Neuronal stem cell (in vitro differentiated cells): ENCODE measurements at regions not wholly inside any gene's neighbourhood (a gene's known extent, or its start where the extent isn't known, plus 50 kb on each side); places are given as distances from the start of the nearest gene placed in this dataset.
"Not testable (repeated sequence)": the region's sequence is repeated elsewhere in the genome, so short reads cannot be mapped to it uniquely, and the experiment has no call there.

ENCODE experiments used
- DNase-seq: peaks from one replicate; pipeline ENCODE4 v3.0.0-alpha.2; 2013; ENCODE audit warnings: low spot score
- H2AFZ ChIP-seq: one replicate; pipeline ENCODE4 v1.6.1; 2013; ENCODE audit warnings: mild to moderate bottlenecking, low read length, inconsistent platforms
- H2AK5ac ChIP-seq: 2 replicates; pipeline ENCODE4 v1.6.1; 2013; ENCODE audit warnings: low read depth, mild to moderate bottlenecking, inconsistent platforms, low read length, moderate library complexity, mixed read lengths
- H2BK120ac ChIP-seq: 2 replicates; pipeline ENCODE4 v1.6.1; 2013; ENCODE audit warnings: low read depth, mild to moderate bottlenecking, inconsistent platforms, low read length, moderate library complexity, mixed read lengths
- H2BK12ac ChIP-seq: one replicate; pipeline ENCODE4 v1.6.1; 2013; ENCODE audit warnings: low read length, inconsistent platforms
- H2BK15ac ChIP-seq: 2 replicates; pipeline ENCODE4 v1.6.1; 2013; ENCODE audit warnings: mild to moderate bottlenecking, low read length, inconsistent platforms, mixed read lengths
- H2BK5ac ChIP-seq: one replicate; pipeline ENCODE4 v1.6.1; 2013; ENCODE audit warnings: inconsistent platforms, mild to moderate bottlenecking, low read length, moderate library complexity
- H3K14ac ChIP-seq: one replicate; pipeline ENCODE4 v1.6.1; 2013; ENCODE audit warnings: low read length, inconsistent platforms
- H3K18ac ChIP-seq: 2 replicates; pipeline ENCODE4 v1.6.1; 2013; ENCODE audit warnings: low read length, inconsistent platforms
- H3K23ac ChIP-seq: 2 replicates; pipeline ENCODE4 v1.6.1; 2013; ENCODE audit warnings: low read depth, mild to moderate bottlenecking, mixed read lengths, low read length, inconsistent platforms; ENCODE audit not compliant: poor library complexity
- H3K27ac ChIP-seq: replicated peaks from 3 replicates; pipeline ENCODE4 v1.5.1; 2013; ENCODE audit warnings: low read length, inconsistent platforms
- H3K27me3 ChIP-seq, 3 experiments: 2 replicates each; pipeline ENCODE4 v1.6.1; 2013; ENCODE audit warnings: low read length in 3 of 3, mild to moderate bottlenecking in 2 of 3, inconsistent platforms in 1 of 3, low read depth in 1 of 3, mixed read lengths in 1 of 3, moderate library complexity in 1 of 3; ENCODE audit not compliant: control insufficient read depth in 3 of 3, insufficient read depth in 3 of 3
- H3K36me3 ChIP-seq, 2 donors: replicated peaks in 1 of 2; 2 replicates each; pipeline ENCODE4 v1.6.1; 2013; ENCODE audit warnings: low read length in 2 of 2; ENCODE audit not compliant: control insufficient read depth in 2 of 2, insufficient read depth in 2 of 2
- H3K4ac ChIP-seq: 2 replicates; pipeline ENCODE4 v1.6.1; 2013; ENCODE audit warnings: inconsistent platforms, mild to moderate bottlenecking, low read length, moderate library complexity
- H3K4me1 ChIP-seq, 2 donors: 1 replicate in 1 of 2; 2 replicates in 1 of 2; pipeline ENCODE4 v1.6.1; 2013; ENCODE audit warnings: low read length in 2 of 2, low read depth in 1 of 2; ENCODE audit not compliant: control insufficient read depth in 2 of 2, insufficient read depth in 1 of 2
- H3K4me2 ChIP-seq: one replicate; pipeline ENCODE4 v1.6.1; 2013; ENCODE audit warnings: mild to moderate bottlenecking, low read length, inconsistent platforms; ENCODE audit not compliant: insufficient read depth, poor library complexity, severe bottlenecking
- H3K4me3 ChIP-seq, 2 donors: 2 replicates each; pipeline ENCODE4 v1.5.1; 2013; ENCODE audit warnings: low read length in 2 of 2, mild to moderate bottlenecking in 2 of 2, inconsistent platforms in 1 of 2, moderate library complexity in 1 of 2
- H3K79me1 ChIP-seq: one replicate; pipeline ENCODE4 v1.6.1; 2013; ENCODE audit warnings: low read depth, mild to moderate bottlenecking, inconsistent platforms, low read length, moderate library complexity
- H3K9ac ChIP-seq: one replicate; pipeline ENCODE4 v1.6.1; 2013; ENCODE audit warnings: mild to moderate bottlenecking, low read depth, low read length, inconsistent platforms; ENCODE audit not compliant: poor library complexity
- H3K9me3 ChIP-seq, 2 donors: replicated peaks in 1 of 2; 2 replicates each; pipeline versions ENCODE3 to v1.6.1; 2013; ENCODE audit warnings: low read length in 2 of 2, mild to moderate bottlenecking in 2 of 2, inconsistent platforms in 1 of 2, low read depth in 1 of 2, mixed read lengths in 1 of 2, moderate library complexity in 1 of 2; ENCODE audit not compliant: control insufficient read depth in 2 of 2, insufficient read depth in 1 of 2
- H4K8ac ChIP-seq: one replicate; pipeline ENCODE4 v1.6.1; 2013; ENCODE audit warnings: low read depth, mild to moderate bottlenecking, inconsistent platforms, low read length, moderate library complexity
- H4K91ac ChIP-seq: one replicate; pipeline ENCODE4 v1.6.1; 2013; ENCODE audit warnings: low read length, low read depth, mild to moderate bottlenecking, inconsistent platforms; ENCODE audit not compliant: poor library complexity
- WGBS, 2 donors: extraction: QIAGEN DNeasy Blood & Tissue Kit; methylation state at CpG; one replicate each; pipeline ENCODE4 v1.1.7; 2013; ENCODE audit warnings: missing lambda C conversion rate in 2 of 2, mixed read lengths in 1 of 2; ENCODE audit not compliant: insufficient read length in 2 of 2, insufficient replicate concordance in 1 of 2; ENCODE audit errors: extremely low coverage in 2 of 2; 5-methylcytosine and 5-hydroxymethylcytosine counted together

DNA sequence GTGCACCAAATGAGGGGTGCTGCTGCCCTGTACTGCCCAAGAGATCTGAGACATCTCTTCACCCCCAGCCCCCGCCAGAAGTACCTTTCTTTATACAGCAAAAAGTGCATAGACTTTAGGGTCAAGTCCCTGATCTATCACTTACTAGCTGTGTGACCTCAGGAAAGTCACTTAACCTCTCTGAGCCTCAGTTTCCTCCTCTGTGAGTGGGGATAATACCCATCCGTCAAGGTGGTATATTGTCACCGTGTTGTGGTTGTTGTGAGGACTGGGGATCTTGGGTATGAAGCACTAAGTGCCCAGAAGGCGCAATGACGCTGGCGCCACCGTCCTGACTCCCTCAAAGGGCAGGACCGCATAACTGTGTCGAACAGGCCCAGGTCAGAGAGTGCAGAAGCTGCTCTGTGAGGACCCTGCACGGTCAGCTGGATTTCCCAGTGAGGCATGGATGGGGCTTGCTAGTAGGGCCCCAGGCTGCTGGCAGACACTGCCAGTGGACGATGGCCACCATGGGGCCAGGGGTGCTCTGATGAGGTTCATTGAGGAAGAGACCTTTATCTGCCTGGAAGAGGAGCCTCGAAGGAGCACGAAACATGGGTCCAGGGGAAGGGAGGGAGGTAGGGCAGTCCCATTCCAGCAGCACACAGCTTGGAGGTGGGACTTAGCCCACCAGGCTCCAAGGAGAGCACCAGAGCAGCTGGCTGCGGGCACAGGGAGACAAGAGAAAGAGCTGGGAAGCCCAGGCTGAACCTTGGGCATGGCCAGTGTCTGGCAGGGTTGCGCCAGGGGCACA, 61.8 kb upstream of the LAPTM4A start:
- Histone ChIP-seq H3K9ac (no peak overlapping the region), H3K4me2 (no peak overlapping the region), H2BK12ac (no peak overlapping the region), H3K18ac (peak overlapping the region; percentile 25), H2BK5ac (no peak overlapping the region), H4K8ac (no peak overlapping the region), H3K27ac (no peak overlapping the region), H3K9me3 (peaks cover 0 to 3% of the 10 kb centered on the region in 2 donors), H2AFZ (no peak overlapping the region), H2BK120ac (no peak overlapping the region), H2BK15ac (no peak overlapping the region), H3K4me1 (peaks cover 3 to 5% of the 10 kb centered on the region in 2 donors), H4K91ac (no peak overlapping the region), H3K36me3 (no peaks in the 10 kb centered on the region), H2AK5ac (no peak overlapping the region), H3K4ac (no peak overlapping the region), H3K27me3 (peaks cover 0 to 3% (median 0%) of the 10 kb centered on the region in 3 experiments), H3K23ac (no peak overlapping the region), H3K14ac (no peak overlapping the region), H3K79me1 (no peaks in the 10 kb centered on the region), H3K4me3 (no peak overlapping the region)
- WGBS, 2 donors = no CpG with 5 or more reads among the region's 15 CpGs
- DNase-seq = no peak

DNA sequence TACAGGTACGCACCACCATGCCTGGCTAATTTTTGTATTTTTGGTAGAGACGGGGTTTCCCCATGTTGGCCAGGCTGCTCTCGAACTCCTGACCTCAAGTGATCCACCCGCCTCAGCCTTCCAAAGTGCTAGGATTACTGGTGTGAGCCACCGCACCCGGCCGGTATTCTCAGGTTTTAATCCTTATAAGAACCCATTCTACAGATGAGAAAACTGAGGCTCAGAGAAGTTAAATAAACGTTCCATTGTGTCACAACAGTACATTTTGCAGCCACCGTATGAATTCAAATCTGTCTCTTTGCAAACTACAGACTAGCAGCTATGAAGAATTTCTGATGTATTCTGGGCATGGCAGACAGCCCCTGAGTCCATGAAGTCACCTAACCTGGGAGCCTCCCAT, 60.9 kb upstream of the LAPTM4A start:
- H3K9ac ChIP-seq, H3K36me3 ChIP-seq, H3K23ac ChIP-seq, H3K79me1 ChIP-seq, H2BK15ac ChIP-seq, DNase-seq, H3K4me3 ChIP-seq, H2BK120ac ChIP-seq, H3K4me1 ChIP-seq, H3K27me3 ChIP-seq, H3K9me3 ChIP-seq, H2BK12ac ChIP-seq, H4K91ac ChIP-seq, H2AFZ ChIP-seq, H2BK5ac ChIP-seq, H3K4me2 ChIP-seq, H3K18ac ChIP-seq, H3K14ac ChIP-seq, H3K4ac ChIP-seq, H4K8ac ChIP-seq, H2AK5ac ChIP-seq, H3K27ac ChIP-seq: not testable (repeated sequence)
- WGBS, 2 donors = no CpG with 5 or more reads among the region's 9 CpGs

DNA sequence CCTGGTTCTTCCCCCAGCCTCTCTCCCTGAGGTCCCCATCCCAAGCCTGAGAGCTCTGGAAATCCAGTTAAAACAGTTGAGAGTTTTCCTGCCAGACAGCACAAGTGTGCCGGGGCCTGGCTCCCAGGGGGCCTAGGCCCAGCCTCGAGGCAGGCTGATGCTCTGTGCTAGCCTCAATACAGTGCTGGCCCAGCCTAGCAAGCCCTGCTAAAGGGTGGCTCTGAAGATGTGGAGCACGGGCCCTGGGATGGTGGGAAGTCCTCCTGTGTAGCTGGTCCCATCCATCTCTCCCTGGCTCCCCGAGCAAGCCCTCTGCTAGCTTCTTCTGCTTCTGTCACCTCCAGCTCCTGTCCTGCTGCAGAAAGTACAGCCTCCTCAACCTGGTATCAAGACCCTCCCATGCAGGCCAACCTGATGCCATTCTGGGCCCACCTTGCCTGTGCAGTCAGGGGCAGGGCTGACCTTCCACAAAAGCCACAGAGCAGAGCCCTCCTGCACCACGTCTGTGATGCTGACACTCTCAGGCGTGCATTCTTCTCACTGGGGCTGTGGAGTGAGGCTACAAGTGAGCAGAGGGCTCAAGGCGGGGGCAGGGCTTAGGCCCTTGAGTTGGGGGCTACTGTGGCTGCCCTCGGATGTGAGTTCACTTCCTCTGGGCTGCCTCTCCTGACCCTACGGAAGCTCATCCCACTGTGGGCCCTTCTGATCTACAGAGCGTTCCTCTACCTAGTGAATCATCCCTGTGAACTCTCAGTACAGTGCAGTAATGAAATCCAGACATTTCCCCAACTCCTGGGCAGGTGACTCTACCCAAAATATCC, 60.1 kb upstream of the LAPTM4A start:
- H3K4me3 ChIP-seq = no peak overlapping the region
- no peak overlapping the region for H3K4ac ChIP-seq
- no peak overlapping the region for H4K8ac ChIP-seq
- no peak overlapping the region for H2BK12ac ChIP-seq
- H2BK5ac ChIP-seq = no peak overlapping the region
- H3K36me3 ChIP-seq = no peaks in the 10 kb centered on the region
- peak overlapping the region; percentile 27 for H2AK5ac ChIP-seq
- no peak overlapping the region for H3K27ac ChIP-seq
- peaks cover under 1 to 5% of the 10 kb centered on the region in 2 donors for H3K4me1 ChIP-seq
- no CpG with 5 or more reads among the region's 10 CpGs for WGBS, 2 donors
- H3K27me3 ChIP-seq = peaks cover 0 to 3% (median 0%) of the 10 kb centered on the region in 3 experiments
- peak overlapping the region; percentile 66 for H2BK15ac ChIP-seq
- H3K9me3 ChIP-seq = peaks cover 0 to under 1% of the 10 kb centered on the region in 2 donors
- peak overlapping the region; percentile 81 for H3K18ac ChIP-seq
- H2AFZ ChIP-seq = peak overlapping the region; percentile 56
- no peak overlapping the region for H4K91ac ChIP-seq
- H3K9ac ChIP-seq = no peak overlapping the region
- H3K14ac ChIP-seq = peak overlapping the region; percentile 97
- no peak for DNase-seq
- peak overlapping the region; percentile 21 for H3K23ac ChIP-seq
- no peak overlapping the region for H2BK120ac ChIP-seq
- H3K4me2 ChIP-seq = no peak overlapping the region
- no peaks in the 10 kb centered on the region for H3K79me1 ChIP-seq

DNA sequence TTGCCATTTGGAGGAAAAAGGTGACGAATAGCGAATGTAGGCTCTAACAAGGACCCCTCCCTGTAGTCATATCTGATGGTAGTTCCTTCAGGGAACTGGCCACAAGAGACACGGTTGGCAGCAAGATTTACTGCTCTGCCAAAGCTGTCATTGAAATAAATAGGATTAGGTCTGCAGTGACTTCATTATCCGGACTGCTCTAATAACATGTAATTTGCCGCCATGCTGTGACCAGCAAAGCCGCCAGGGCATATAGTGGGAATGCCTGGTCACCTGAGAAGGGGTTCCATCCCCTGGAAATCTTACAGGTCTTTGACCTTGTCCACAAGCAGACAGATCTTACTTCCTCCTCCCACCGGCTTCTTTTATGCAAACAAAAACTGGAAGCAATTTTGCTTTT, 59.4 kb upstream of the LAPTM4A start:
- no peak for DNase-seq
- Histone ChIP-seq H2AK5ac (no peak overlapping the region), H3K79me1 (no peaks in the 10 kb centered on the region), H3K4me3 (no peak overlapping the region), H3K18ac (no peak overlapping the region), H4K91ac (no peak overlapping the region), H3K9me3 (no peaks in the 10 kb centered on the region), H3K36me3 (no peaks in the 10 kb centered on the region), H3K4me2 (no peak overlapping the region), H3K4me1 (peaks cover 0 to 5% of the 10 kb centered on the region in 2 donors), H3K23ac (no peak overlapping the region), H2AFZ (peak overlapping the region; percentile 56), H3K4ac (no peak overlapping the region), H2BK5ac (no peak overlapping the region), H3K9ac (no peak overlapping the region), H2BK120ac (no peak overlapping the region), H2BK15ac (no peak overlapping the region), H3K14ac (no peak overlapping the region), H3K27ac (no peak overlapping the region), H4K8ac (no peak overlapping the region), H3K27me3 (peaks cover 0 to 3% (median 0%) of the 10 kb centered on the region in 3 experiments), H2BK12ac (no peak overlapping the region)
- no CpG with 5 or more reads among the region's 7 CpGs for WGBS, 2 donors
